NOMO-1 treated with dmso at 0.1 percent for 144 hours (cell line): ENCODE measurements at regions not wholly inside any gene's neighbourhood (a gene's known extent, or its start where the extent isn't known, plus 50 kb on each side); places are given as distances from the start of the nearest gene placed in this dataset.
"Not testable (repeated sequence)": the region's sequence is repeated elsewhere in the genome, so short reads cannot be mapped to it uniquely, and the experiment has no call there.

Experiments used
- DNase-seq: peaks from one replicate; lab custom pipeline; 2025; ENCODE audit not compliant: unreplicated experiment; lab: John Stamatoyannopoulos, UW

- no peak for DNase-seq
Measured at GRCh38 chr7:83882551-83882950, 233.6 kb upstream of the SEMA3E start.

GRCh38 chr7:83879063-83879462, 230.1 kb upstream of the SEMA3E start:
- no peak for DNase-seq

- DNase-seq, result no peak
Measured at GRCh38 chr7:83878614-83879013, 229.7 kb upstream of the SEMA3E start.

- DNase-seq, result no peak
Measured at GRCh38 chr7:83876593-83876992, 227.7 kb upstream of the SEMA3E start.

- no peak for DNase-seq
Measured at GRCh38 chr7:83873459-83873858, 224.5 kb upstream of the SEMA3E start.

- DNase-seq, result no peak
Measured at GRCh38 chr7:83872501-83872900, 223.6 kb upstream of the SEMA3E start.

GRCh38 chr7:83870515-83870914, 221.6 kb upstream of the SEMA3E start:
- no peak for DNase-seq

GRCh38 chr7:83866582-83866981, 217.6 kb upstream of the SEMA3E start:
- DNase-seq, result no peak

GRCh38 chr7:83864551-83864950, 215.6 kb upstream of the SEMA3E start:
- no peak for DNase-seq

GRCh38 chr7:83863906-83864305, 215.0 kb upstream of the SEMA3E start:
- no peak for DNase-seq

- no peak for DNase-seq
Measured at GRCh38 chr7:83861876-83862275, 212.9 kb upstream of the SEMA3E start.

GRCh38 chr7:83859827-83860226, 210.9 kb upstream of the SEMA3E start:
- DNase-seq, result no peak

- DNase-seq, result no peak
Measured at GRCh38 chr7:83857691-83858090, 208.8 kb upstream of the SEMA3E start.

- no peak for DNase-seq
Measured at GRCh38 chr7:83856094-83856493, 207.2 kb upstream of the SEMA3E start.

GRCh38 chr7:83852136-83852535, 203.2 kb upstream of the SEMA3E start:
- DNase-seq, result no peak

- no peak for DNase-seq
Measured at GRCh38 chr7:83851551-83851950, 202.6 kb upstream of the SEMA3E start.

GRCh38 chr7:83850941-83851340, 202.0 kb upstream of the SEMA3E start:
- no peak for DNase-seq

GRCh38 chr7:83850125-83850524, 201.2 kb upstream of the SEMA3E start:
- DNase-seq, result no peak

GRCh38 chr7:83849131-83849530, 200.2 kb upstream of the SEMA3E start:
- DNase-seq, result no peak

GRCh38 chr7:83842894-83843293, 194.0 kb upstream of the SEMA3E start:
- DNase-seq, result no peak

GRCh38 chr7:83837683-83838082, 188.7 kb upstream of the SEMA3E start:
- DNase-seq, result no peak

GRCh38 chr7:83836028-83836427, 187.1 kb upstream of the SEMA3E start:
- no peak for DNase-seq

GRCh38 chr7:83835424-83835823, 186.5 kb upstream of the SEMA3E start:
- no peak for DNase-seq

- DNase-seq, result not testable (repeated sequence)
Measured at GRCh38 chr7:83833721-83834120, 184.8 kb upstream of the SEMA3E start.
